Liver (tissue), 8 donors: ENCODE measurements at regions not wholly inside any gene's neighbourhood (a gene's known extent, or its start where the extent isn't known, plus 50 kb on each side); places are given as distances from the start of the nearest gene placed in this dataset.

ENCODE experiments used
- DNase-seq: peaks from one replicate; pipeline ENCODE4 v3.0.0-alpha.2; 2017; ENCODE audit warnings: low spot score
- H3K27ac ChIP-seq, 2 donors: one replicate each; pipeline ENCODE4 v1.7.0; 2013; ENCODE audit warnings: inconsistent platforms in 2 of 2, low read length in 2 of 2, control low read depth in 1 of 2, low read depth in 1 of 2, mild to moderate bottlenecking in 1 of 2
- H3K27me3 ChIP-seq, 4 donors: one replicate each; pipeline versions ENCODE4 v1.6.1 to v1.7.0; 2013; ENCODE audit warnings: low read length in 3 of 4, inconsistent platforms in 1 of 4, mild to moderate bottlenecking in 1 of 4, moderate library complexity in 1 of 4; ENCODE audit not compliant: control insufficient read depth in 4 of 4, insufficient read depth in 4 of 4
- H3K36me3 ChIP-seq, 4 donors: one replicate each; pipeline versions ENCODE4 v1.6.1 to v1.7.0; 2013; ENCODE audit warnings: low read length in 3 of 4, mild to moderate bottlenecking in 3 of 4, low read depth in 1 of 4, moderate library complexity in 1 of 4; ENCODE audit not compliant: control insufficient read depth in 4 of 4, insufficient read depth in 3 of 4
- H3K4me1 ChIP-seq, 4 donors: one replicate each; pipeline versions ENCODE4 v1.6.1 to v1.7.0; 2013; ENCODE audit warnings: low read length in 3 of 4, mild to moderate bottlenecking in 3 of 4, moderate library complexity in 1 of 4; ENCODE audit not compliant: control insufficient read depth in 4 of 4, insufficient read depth in 4 of 4
- H3K4me3 ChIP-seq, 3 donors: one replicate each; pipeline versions ENCODE4 v1.6.1 to v1.7.0; 2013; ENCODE audit warnings: low read length in 3 of 3, control low read depth in 1 of 3, low read depth in 1 of 3, mild to moderate bottlenecking in 1 of 3
- H3K9ac ChIP-seq, 2 donors: one replicate each; pipeline ENCODE4 v1.7.0; 2013; ENCODE audit warnings: low read length in 2 of 2, mild to moderate bottlenecking in 2 of 2, moderate library complexity in 2 of 2, control low read depth in 1 of 2, low read depth in 1 of 2
- H3K9me3 ChIP-seq, 4 donors: one replicate each; pipeline versions ENCODE4 v1.6.1 to v1.7.0; 2013; ENCODE audit warnings: low read length in 3 of 4; ENCODE audit not compliant: control insufficient read depth in 4 of 4
- EGR1 ChIP-seq, 2 donors: IDR thresholded peaks; 2 replicates each; pipeline ENCODE4 v1.6.1; 2016 to 2018; ENCODE audit warnings: antibody characterized with exemption in 2 of 2, low read depth in 2 of 2
- FOXA1 ChIP-seq: IDR thresholded peaks from 2 replicates; pipeline ENCODE4 v1.6.1; 2016; ENCODE audit warnings: antibody characterized with exemption
- FOXA2 ChIP-seq: IDR thresholded peaks from 2 replicates; pipeline ENCODE4 v1.6.1; 2016; ENCODE audit warnings: antibody characterized with exemption
- GABPA ChIP-seq, 2 donors: IDR thresholded peaks in 1 of 2; conservative IDR thresholded peaks in 1 of 2; 2 replicates each; pipeline ENCODE4 v1.6.1; 2016; ENCODE audit warnings: antibody characterized with exemption in 2 of 2, mild to moderate bottlenecking in 1 of 2, moderate library complexity in 1 of 2
- HNF4A ChIP-seq, 2 donors: conservative IDR thresholded peaks; 2 replicates each; pipeline ENCODE4 v1.6.1; 2016; ENCODE audit warnings: antibody characterized with exemption in 2 of 2, mild to moderate bottlenecking in 2 of 2
- HNF4G ChIP-seq: IDR thresholded peaks from 2 replicates; pipeline ENCODE4 v1.6.1; 2016; ENCODE audit warnings: antibody characterized with exemption
- JUND ChIP-seq, 2 donors: IDR thresholded peaks; 2 replicates each; pipeline ENCODE4 v1.6.1; 2016; ENCODE audit warnings: antibody characterized with exemption in 2 of 2
- NR2F2 ChIP-seq: IDR thresholded peaks from 2 replicates; pipeline ENCODE4 v1.6.1; 2016; ENCODE audit warnings: antibody characterized with exemption
- RAD21 ChIP-seq, 2 donors: IDR thresholded peaks; 2 replicates each; pipeline ENCODE4 v1.6.1; 2016; ENCODE audit warnings: antibody characterized with exemption in 2 of 2, mild to moderate bottlenecking in 2 of 2
- RXRA ChIP-seq, 2 donors: IDR thresholded peaks; 2 replicates each; pipeline ENCODE4 v1.6.1; 2017 to 2018; ENCODE audit warnings: antibody characterized with exemption in 2 of 2, mild to moderate bottlenecking in 1 of 2
- SP1 ChIP-seq: IDR thresholded peaks from 2 replicates; pipeline ENCODE4 v1.6.1; 2018; ENCODE audit warnings: antibody characterized with exemption, mild to moderate bottlenecking
- TAF1 ChIP-seq: conservative IDR thresholded peaks from 2 replicates; pipeline ENCODE4 v1.6.1; 2016; ENCODE audit warnings: antibody characterized with exemption, mild to moderate bottlenecking
- YY1 ChIP-seq: IDR thresholded peaks from 2 replicates; pipeline ENCODE4 v1.6.1; 2016; ENCODE audit warnings: antibody characterized with exemption, mild to moderate bottlenecking
- WGBS: extraction: QIAGEN DNeasy Blood & Tissue Kit; methylation state at CpG from one replicate; pipeline ENCODE4 v1.1.7; 2013; 5-methylcytosine and 5-hydroxymethylcytosine counted together
- TF ChIP-seq, protein P1 (sequence below): IDR thresholded peaks from 2 replicates; pipeline ENCODE4 v1.6.1; 2016; ENCODE audit warnings: antibody characterized with exemption
- TF ChIP-seq, protein P2 (sequence below): IDR thresholded peaks from 2 replicates; pipeline ENCODE4 v1.6.1; 2016; ENCODE audit warnings: antibody characterized with exemption
- TF ChIP-seq, protein P3 (sequence below): IDR thresholded peaks from 2 replicates; pipeline ENCODE4 v1.6.1; 2016; ENCODE audit warnings: antibody characterized with exemption, mild to moderate bottlenecking
- TF ChIP-seq, protein P4 (sequence below): fragments of 150-350 bp; IDR thresholded peaks from 2 replicates; pipeline ENCODE4 v1.5.1; 2017; ENCODE audit warnings: improper control_type of control experiment, low read depth, low read length; ENCODE audit not compliant: missing input control
- TF ChIP-seq, protein P5 (sequence below): IDR thresholded peaks from 2 replicates; pipeline ENCODE4 v1.6.1; 2016; ENCODE audit warnings: antibody characterized with exemption
- donor health status: healthy.
- donor health status: healthy.
- donor health status: healthy.
- donor health status: healthy.
- donor health status: healthy.

DNA sequence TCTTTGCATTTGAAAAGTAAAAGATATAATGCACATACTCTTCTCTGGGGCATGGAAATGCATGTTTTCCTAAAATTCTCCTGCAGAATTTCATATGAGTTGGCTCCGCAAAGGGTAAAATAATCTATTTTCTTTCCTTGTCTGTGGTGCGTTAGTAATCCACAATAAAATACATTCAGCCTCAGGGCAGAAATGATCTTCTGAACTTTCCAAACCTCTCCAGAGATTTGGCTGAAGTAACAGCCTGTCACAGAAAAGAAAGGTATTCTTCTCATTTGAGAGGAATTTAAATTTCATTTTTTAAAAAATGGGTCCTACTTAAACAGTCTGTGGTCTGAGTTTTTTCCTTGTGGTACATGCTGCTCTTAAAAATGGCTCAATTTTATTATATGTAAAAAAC lies 182.7 kb upstream of the DCBLD2 start:
- Histone ChIP-seq H3K36me3 (no peaks in the 10 kb centered on the region), H3K4me1 (no peaks in the 10 kb centered on the region), H3K9ac (no peak overlapping the region), H3K27ac (no peak overlapping the region), H3K27me3 (peaks cover 0 to 4% (median 0%) of the 10 kb centered on the region in 4 donors), H3K9me3 (no peaks in the 10 kb centered on the region), H3K4me3 (no peak overlapping the region)
- TF ChIP-seq HNF4G, result no peak
- no peak for TF ChIP-seq FOXA1
- no peak for TF ChIP-seq FOXA2
- TF ChIP-seq, protein P1, sequence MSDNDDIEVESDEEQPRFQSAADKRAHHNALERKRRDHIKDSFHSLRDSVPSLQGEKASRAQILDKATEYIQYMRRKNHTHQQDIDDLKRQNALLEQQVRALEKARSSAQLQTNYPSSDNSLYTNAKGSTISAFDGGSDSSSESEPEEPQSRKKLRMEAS, result no peak
- TF ChIP-seq, protein P2, sequence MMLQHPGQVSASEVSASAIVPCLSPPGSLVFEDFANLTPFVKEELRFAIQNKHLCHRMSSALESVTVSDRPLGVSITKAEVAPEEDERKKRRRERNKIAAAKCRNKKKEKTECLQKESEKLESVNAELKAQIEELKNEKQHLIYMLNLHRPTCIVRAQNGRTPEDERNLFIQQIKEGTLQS, result no peak
- TF ChIP-seq, protein P3, sequence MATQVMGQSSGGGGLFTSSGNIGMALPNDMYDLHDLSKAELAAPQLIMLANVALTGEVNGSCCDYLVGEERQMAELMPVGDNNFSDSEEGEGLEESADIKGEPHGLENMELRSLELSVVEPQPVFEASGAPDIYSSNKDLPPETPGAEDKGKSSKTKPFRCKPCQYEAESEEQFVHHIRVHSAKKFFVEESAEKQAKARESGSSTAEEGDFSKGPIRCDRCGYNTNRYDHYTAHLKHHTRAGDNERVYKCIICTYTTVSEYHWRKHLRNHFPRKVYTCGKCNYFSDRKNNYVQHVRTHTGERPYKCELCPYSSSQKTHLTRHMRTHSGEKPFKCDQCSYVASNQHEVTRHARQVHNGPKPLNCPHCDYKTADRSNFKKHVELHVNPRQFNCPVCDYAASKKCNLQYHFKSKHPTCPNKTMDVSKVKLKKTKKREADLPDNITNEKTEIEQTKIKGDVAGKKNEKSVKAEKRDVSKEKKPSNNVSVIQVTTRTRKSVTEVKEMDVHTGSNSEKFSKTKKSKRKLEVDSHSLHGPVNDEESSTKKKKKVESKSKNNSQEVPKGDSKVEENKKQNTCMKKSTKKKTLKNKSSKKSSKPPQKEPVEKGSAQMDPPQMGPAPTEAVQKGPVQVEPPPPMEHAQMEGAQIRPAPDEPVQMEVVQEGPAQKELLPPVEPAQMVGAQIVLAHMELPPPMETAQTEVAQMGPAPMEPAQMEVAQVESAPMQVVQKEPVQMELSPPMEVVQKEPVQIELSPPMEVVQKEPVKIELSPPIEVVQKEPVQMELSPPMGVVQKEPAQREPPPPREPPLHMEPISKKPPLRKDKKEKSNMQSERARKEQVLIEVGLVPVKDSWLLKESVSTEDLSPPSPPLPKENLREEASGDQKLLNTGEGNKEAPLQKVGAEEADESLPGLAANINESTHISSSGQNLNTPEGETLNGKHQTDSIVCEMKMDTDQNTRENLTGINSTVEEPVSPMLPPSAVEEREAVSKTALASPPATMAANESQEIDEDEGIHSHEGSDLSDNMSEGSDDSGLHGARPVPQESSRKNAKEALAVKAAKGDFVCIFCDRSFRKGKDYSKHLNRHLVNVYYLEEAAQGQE, result no peak
- TF ChIP-seq SP1, result no peak
- TF ChIP-seq NR2F2, result no peak
- no peak for TF ChIP-seq TAF1
- no peak for TF ChIP-seq YY1
- TF ChIP-seq JUND (IDR thresholded peaks at IDR 0.05), result no peak
- TF ChIP-seq, protein P4, sequence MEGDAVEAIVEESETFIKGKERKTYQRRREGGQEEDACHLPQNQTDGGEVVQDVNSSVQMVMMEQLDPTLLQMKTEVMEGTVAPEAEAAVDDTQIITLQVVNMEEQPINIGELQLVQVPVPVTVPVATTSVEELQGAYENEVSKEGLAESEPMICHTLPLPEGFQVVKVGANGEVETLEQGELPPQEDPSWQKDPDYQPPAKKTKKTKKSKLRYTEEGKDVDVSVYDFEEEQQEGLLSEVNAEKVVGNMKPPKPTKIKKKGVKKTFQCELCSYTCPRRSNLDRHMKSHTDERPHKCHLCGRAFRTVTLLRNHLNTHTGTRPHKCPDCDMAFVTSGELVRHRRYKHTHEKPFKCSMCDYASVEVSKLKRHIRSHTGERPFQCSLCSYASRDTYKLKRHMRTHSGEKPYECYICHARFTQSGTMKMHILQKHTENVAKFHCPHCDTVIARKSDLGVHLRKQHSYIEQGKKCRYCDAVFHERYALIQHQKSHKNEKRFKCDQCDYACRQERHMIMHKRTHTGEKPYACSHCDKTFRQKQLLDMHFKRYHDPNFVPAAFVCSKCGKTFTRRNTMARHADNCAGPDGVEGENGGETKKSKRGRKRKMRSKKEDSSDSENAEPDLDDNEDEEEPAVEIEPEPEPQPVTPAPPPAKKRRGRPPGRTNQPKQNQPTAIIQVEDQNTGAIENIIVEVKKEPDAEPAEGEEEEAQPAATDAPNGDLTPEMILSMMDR, result no peak
- no peak for TF ChIP-seq HNF4A (conservative IDR thresholded peaks at IDR 0.05)
- TF ChIP-seq GABPA (IDR thresholded peaks at IDR 0.05 in 1 of 2, conservative IDR thresholded peaks at IDR 0.05 in 1 of 2), result no peak
- TF ChIP-seq EGR1 (IDR thresholded peaks at IDR 0.05; ENCODE audit: low read depth in 2 of 2), result no peak
- TF ChIP-seq, protein P5, sequence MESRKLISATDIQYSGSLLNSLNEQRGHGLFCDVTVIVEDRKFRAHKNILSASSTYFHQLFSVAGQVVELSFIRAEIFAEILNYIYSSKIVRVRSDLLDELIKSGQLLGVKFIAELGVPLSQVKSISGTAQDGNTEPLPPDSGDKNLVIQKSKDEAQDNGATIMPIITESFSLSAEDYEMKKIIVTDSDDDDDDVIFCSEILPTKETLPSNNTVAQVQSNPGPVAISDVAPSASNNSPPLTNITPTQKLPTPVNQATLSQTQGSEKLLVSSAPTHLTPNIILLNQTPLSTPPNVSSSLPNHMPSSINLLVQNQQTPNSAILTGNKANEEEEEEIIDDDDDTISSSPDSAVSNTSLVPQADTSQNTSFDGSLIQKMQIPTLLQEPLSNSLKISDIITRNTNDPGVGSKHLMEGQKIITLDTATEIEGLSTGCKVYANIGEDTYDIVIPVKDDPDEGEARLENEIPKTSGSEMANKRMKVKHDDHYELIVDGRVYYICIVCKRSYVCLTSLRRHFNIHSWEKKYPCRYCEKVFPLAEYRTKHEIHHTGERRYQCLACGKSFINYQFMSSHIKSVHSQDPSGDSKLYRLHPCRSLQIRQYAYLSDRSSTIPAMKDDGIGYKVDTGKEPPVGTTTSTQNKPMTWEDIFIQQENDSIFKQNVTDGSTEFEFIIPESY, result no peak
- TF ChIP-seq RAD21 (IDR thresholded peaks at IDR 0.05), result no peak
- TF ChIP-seq RXRA (IDR thresholded peaks at IDR 0.05), result no peak
- WGBS, result 86% methylated on average over 2 of the region's 2 CpGs
- DNase-seq, result no peak
